ENCODE measurements at regions not wholly inside any gene's neighbourhood (a gene's known extent, or its start where the extent isn't known, plus 50 kb on each side); places are given as distances from the start of the nearest gene placed in this dataset.

DNA sequence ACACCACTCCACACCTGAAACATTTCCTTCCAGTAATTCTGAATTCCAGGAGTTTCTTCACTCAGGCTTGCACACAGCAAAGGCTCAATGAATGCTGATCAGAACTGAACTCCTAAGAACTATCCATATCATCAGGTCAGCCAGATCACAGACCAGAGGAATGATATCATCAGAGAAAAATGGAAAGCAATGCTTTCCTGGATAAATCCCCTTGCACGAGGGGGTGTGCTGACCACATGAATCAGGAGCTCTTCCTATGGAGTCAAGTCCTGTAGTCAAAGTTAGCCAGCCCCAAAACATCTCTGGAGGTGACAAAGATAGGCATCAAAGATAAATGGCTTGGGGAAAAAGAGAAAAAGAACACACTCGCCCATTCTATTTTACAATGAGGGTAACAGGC is 83.8 kb upstream of the ACVR2A start:
- no peaks in the 10 kb centered on the region for H3K4me1 ChIP-seq
- H3K27me3 ChIP-seq, result no peaks in the 10 kb centered on the region
- no peak overlapping the region for H3K4me3 ChIP-seq
- TF ChIP-seq, protein P1, sequence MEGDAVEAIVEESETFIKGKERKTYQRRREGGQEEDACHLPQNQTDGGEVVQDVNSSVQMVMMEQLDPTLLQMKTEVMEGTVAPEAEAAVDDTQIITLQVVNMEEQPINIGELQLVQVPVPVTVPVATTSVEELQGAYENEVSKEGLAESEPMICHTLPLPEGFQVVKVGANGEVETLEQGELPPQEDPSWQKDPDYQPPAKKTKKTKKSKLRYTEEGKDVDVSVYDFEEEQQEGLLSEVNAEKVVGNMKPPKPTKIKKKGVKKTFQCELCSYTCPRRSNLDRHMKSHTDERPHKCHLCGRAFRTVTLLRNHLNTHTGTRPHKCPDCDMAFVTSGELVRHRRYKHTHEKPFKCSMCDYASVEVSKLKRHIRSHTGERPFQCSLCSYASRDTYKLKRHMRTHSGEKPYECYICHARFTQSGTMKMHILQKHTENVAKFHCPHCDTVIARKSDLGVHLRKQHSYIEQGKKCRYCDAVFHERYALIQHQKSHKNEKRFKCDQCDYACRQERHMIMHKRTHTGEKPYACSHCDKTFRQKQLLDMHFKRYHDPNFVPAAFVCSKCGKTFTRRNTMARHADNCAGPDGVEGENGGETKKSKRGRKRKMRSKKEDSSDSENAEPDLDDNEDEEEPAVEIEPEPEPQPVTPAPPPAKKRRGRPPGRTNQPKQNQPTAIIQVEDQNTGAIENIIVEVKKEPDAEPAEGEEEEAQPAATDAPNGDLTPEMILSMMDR (IDR thresholded peaks at IDR 0.05), result no peak
- no peak for TF ChIP-seq POLR2A (IDR thresholded peaks at IDR 0.05)
- no peak for DNase-seq
- H3K36me3 ChIP-seq, result no peaks in the 10 kb centered on the region
- H3K9me3 ChIP-seq, result no peaks in the 10 kb centered on the region
- H3K27ac ChIP-seq, result no peak overlapping the region

DNA sequence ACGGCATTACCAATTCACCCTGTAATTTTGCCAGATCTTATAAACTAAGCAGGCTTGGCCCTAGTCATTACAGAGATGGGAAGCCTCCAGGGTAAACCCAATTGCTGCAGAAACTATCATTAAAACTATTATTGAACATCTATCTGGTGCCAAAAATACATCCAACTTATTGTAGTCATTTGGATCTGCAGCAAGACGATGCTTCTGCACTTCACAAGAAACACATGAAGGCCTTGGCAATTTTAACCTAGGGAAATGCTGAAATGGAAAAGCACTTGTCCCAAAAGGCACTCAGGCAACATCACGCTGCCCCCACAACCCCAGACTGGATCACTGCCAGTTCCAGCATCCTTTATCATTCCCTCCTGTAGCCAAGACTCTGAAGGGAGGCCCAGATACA is 85.3 kb upstream of the ACVR2A start:
- Histone ChIP-seq H3K27me3 (no peaks in the 10 kb centered on the region), H3K9me3 (no peaks in the 10 kb centered on the region), H3K4me3 (no peak overlapping the region), H3K36me3 (no peaks in the 10 kb centered on the region), H3K27ac (no peak overlapping the region), H3K4me1 (no peaks in the 10 kb centered on the region)
- DNase-seq, result no peak
- TF ChIP-seq, protein P1 (IDR thresholded peaks at IDR 0.05), result no peak
- no peak for TF ChIP-seq POLR2A (IDR thresholded peaks at IDR 0.05)

DNA sequence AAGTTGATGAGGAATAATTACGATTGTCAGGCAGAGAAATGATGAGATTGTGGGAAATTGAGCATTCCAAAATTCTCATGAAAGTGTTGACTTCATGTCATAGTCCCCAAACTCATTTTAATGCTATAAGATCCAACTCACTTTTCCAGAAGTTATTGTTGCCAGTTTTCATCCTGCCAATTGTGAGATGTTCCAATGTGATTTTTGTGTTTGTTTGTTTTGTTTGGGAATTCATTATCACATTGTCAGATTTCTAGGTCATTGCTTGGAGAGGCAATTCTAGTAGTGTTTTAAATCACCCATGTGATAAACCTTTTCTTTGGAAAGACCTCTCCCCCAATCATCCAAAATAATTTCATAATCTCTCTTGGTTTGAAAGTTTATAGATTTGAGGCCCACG is 86.0 kb upstream of the ACVR2A start:
- H3K4me3 ChIP-seq, result no peak overlapping the region
- no peaks in the 10 kb centered on the region for H3K9me3 ChIP-seq
- DNase-seq, result no peak
- H3K27me3 ChIP-seq, result no peaks in the 10 kb centered on the region
- TF ChIP-seq, protein P1 (IDR thresholded peaks at IDR 0.05), result no peak
- no peak for TF ChIP-seq POLR2A (IDR thresholded peaks at IDR 0.05)
- H3K4me1 ChIP-seq, result no peaks in the 10 kb centered on the region
- no peak overlapping the region for H3K27ac ChIP-seq
- no peaks in the 10 kb centered on the region for H3K36me3 ChIP-seq

DNA sequence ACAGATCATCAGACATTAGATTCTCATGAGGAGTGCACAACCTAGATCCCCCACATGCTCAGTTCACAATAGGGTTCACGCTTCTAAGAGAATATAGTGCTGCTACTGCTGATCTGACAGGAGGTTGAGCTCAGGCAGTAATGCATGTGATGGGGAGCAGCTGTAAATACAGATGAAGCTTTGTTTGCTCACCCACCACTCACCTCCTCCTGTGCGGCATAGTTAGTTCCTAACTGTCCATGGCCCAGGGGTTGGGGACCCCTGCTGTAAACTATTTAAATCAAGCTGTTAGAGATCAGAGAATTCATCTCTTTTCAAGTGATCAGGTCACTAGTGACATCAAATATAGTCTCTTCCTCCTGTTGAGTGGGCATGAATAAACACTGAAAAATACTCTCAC is 88.8 kb upstream of the ACVR2A start:
- no peak for TF ChIP-seq POLR2A (IDR thresholded peaks at IDR 0.05)
- TF ChIP-seq, protein P1 (IDR thresholded peaks at IDR 0.05), result no peak
- H3K4me3 ChIP-seq, result no peak overlapping the region
- no peaks in the 10 kb centered on the region for H3K27me3 ChIP-seq
- H3K36me3 ChIP-seq, result no peaks in the 10 kb centered on the region
- no peaks in the 10 kb centered on the region for H3K4me1 ChIP-seq
- DNase-seq, result no peak
- H3K27ac ChIP-seq, result no peak overlapping the region
- no peaks in the 10 kb centered on the region for H3K9me3 ChIP-seq

DNA sequence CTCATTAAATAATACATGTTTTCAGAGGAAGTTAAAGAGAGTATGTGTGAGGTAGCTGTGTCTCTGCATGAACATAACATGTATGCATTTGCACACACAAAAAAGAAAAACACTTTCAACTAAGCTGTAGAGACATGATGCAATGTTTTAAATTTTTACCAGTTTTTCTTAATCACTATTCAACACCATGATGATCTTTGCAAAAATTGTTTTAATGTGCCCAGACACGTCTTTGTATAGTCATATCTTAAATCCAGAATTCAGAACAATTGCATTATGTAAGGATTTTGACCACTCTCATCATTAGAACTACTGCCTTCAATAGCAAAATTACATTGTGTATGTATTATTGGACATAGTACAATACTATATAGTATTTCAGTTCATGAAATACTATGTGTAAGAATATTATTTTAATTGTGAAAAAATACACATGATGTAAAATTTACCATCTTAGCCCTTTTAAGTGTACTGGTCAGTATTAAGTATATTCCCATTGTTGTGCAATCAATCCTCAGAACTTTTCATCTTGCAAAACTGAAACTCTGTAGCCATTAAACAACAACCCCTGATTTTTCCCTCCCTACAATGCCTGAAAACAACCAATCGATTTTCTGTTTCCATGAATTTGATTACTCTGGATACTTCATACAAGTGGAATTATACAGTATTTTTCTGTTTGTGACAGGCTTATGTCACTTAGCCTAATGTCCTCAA is 104.5 kb upstream of the ACVR2A start:
- no peaks in the 10 kb centered on the region for H3K27me3 ChIP-seq
- H3K9me3 ChIP-seq, result no peaks in the 10 kb centered on the region
- no peak overlapping the region for H3K27ac ChIP-seq
- TF ChIP-seq POLR2A (IDR thresholded peaks at IDR 0.05), result no peak
- TF ChIP-seq, protein P1 (IDR thresholded peaks at IDR 0.05), result no peak
- H3K4me1 ChIP-seq, result no peaks in the 10 kb centered on the region
- no peak for DNase-seq
- no peak overlapping the region for H3K4me3 ChIP-seq
- no peaks in the 10 kb centered on the region for H3K36me3 ChIP-seq

DNA sequence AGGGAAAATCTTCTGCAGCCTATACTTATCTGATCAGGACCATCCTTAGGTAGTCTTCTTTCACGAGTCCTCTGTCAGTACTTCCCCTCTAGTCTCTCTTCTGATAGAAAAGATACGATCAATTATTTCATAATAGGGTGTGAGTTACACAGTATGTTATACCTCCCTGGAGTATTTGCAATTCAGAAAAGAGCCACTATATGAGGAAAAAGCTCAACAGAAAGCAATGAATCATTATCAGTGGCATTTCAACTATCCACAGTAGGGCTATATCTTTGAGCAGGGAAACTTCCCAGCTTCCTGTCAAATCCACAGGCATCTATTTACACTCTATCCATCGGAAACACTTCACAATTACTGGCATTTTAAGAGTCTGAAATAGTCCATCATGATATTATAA is 105.3 kb upstream of the ACVR2A start:
- H3K27me3 ChIP-seq, result no peaks in the 10 kb centered on the region
- H3K4me3 ChIP-seq, result no peak overlapping the region
- TF ChIP-seq, protein P1 (IDR thresholded peaks at IDR 0.05), result no peak
- no peak for TF ChIP-seq POLR2A (IDR thresholded peaks at IDR 0.05)
- H3K27ac ChIP-seq, result no peak overlapping the region
- H3K4me1 ChIP-seq, result no peaks in the 10 kb centered on the region
- no peak for DNase-seq
- no peaks in the 10 kb centered on the region for H3K36me3 ChIP-seq
- no peaks in the 10 kb centered on the region for H3K9me3 ChIP-seq

Data from Peyer's patch (tissue), 4 donors.